ENCODE measurements at regions not wholly inside any gene's neighbourhood (a gene's known extent, or its start where the extent isn't known, plus 50 kb on each side); places are given as distances from the start of the nearest gene placed in this dataset.

DNA sequence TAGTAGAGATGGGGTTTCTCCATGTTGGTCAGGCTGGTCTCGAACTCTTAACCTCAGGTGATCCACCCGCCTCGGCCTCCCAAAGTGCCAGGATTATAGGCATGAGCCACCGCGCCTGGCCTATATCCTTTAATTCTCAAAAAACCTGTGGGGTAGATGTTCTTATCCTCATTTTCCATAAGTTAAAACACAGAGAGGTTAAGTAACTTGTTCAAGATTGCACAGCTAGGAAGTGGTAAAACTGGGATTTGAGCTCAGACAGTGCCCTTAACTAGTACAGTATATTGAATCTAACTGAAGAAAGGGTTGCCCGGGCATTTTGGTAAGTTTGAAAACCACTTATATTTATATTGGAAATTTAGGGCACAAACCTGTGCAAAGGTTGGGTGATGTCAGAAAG lies 116.0 kb downstream of the GLUD2 start:
- TF ChIP-seq, protein P1, sequence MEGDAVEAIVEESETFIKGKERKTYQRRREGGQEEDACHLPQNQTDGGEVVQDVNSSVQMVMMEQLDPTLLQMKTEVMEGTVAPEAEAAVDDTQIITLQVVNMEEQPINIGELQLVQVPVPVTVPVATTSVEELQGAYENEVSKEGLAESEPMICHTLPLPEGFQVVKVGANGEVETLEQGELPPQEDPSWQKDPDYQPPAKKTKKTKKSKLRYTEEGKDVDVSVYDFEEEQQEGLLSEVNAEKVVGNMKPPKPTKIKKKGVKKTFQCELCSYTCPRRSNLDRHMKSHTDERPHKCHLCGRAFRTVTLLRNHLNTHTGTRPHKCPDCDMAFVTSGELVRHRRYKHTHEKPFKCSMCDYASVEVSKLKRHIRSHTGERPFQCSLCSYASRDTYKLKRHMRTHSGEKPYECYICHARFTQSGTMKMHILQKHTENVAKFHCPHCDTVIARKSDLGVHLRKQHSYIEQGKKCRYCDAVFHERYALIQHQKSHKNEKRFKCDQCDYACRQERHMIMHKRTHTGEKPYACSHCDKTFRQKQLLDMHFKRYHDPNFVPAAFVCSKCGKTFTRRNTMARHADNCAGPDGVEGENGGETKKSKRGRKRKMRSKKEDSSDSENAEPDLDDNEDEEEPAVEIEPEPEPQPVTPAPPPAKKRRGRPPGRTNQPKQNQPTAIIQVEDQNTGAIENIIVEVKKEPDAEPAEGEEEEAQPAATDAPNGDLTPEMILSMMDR (IDR thresholded peaks at IDR 0.05; ENCODE audit: low read length), result no peak
- TF ChIP-seq EZH2 (optimal IDR thresholded peaks at IDR 0.05; ENCODE audit: low read depth, low read length), result no peak
